ENCODE measurements at regions not wholly inside any gene's neighbourhood (a gene's known extent, or its start where the extent isn't known, plus 50 kb on each side); places are given as distances from the start of the nearest gene placed in this dataset.
"Not testable (repeated sequence)": the region's sequence is repeated elsewhere in the genome, so short reads cannot be mapped to it uniquely, and the experiment has no call there.

DNA sequence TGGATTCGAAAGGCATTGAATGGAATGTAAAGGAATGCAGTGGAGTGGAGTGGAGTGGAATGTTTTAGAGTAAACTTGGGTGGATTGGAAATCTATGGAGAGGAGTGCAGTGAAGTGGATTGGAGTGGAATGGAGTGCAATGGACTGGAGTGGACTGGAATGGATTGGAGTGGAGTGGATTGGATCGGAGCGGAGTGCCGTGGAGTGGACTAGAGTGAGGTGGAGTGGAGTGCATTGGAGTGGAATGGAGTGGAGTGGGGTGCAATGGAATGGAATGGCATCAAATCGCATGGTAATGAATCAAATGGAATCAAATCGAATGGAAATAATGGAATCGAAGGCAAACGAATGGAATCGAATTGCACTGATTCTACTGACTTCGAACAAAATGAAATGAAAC, 1023.9 kb downstream of the CDY1 start:
- TF ChIP-seq, protein P1, sequence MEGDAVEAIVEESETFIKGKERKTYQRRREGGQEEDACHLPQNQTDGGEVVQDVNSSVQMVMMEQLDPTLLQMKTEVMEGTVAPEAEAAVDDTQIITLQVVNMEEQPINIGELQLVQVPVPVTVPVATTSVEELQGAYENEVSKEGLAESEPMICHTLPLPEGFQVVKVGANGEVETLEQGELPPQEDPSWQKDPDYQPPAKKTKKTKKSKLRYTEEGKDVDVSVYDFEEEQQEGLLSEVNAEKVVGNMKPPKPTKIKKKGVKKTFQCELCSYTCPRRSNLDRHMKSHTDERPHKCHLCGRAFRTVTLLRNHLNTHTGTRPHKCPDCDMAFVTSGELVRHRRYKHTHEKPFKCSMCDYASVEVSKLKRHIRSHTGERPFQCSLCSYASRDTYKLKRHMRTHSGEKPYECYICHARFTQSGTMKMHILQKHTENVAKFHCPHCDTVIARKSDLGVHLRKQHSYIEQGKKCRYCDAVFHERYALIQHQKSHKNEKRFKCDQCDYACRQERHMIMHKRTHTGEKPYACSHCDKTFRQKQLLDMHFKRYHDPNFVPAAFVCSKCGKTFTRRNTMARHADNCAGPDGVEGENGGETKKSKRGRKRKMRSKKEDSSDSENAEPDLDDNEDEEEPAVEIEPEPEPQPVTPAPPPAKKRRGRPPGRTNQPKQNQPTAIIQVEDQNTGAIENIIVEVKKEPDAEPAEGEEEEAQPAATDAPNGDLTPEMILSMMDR (IDR thresholded peaks at IDR 0.05): not testable (repeated sequence)
- TF ChIP-seq POLR2A (IDR thresholded peaks at IDR 0.05): not testable (repeated sequence)
